Transverse colon (tissue), 4 donors: ENCODE measurements at regions not wholly inside any gene's neighbourhood (a gene's known extent, or its start where the extent isn't known, plus 50 kb on each side); places are given as distances from the start of the nearest gene placed in this dataset.

Source experiments
- DNase-seq: peaks from one replicate; pipeline ENCODE4 v3.0.0-alpha.2; 2019
- H3K27ac ChIP-seq, 4 donors: fragments of 200-600 bp; sonication (generic); 2 replicates each; pipeline ENCODE4 v1.5.1; 2016 to 2018; ENCODE audit warnings: inconsistent platforms in 4 of 4
- H3K27me3 ChIP-seq: fragments of 200-600 bp; sonication (generic); 2 replicates; pipeline ENCODE4 v1.5.1; 2017; ENCODE audit warnings: inconsistent platforms
- H3K36me3 ChIP-seq, 4 donors: fragments of 200-600 bp; sonication (generic); 2 replicates each; pipeline ENCODE4 v1.5.1; 2017 to 2019; ENCODE audit warnings: inconsistent platforms in 4 of 4
- H3K4me1 ChIP-seq, 4 donors: fragments of 200-600 bp; sonication (generic); 2 replicates each; pipeline ENCODE4 v1.5.1; 2017 to 2020; ENCODE audit warnings: inconsistent platforms in 4 of 4
- H3K4me3 ChIP-seq, 4 donors: fragments of 200-600 bp; sonication (generic); 1 replicate in 1 of 4; 2 replicates in 3 of 4; pipeline versions ENCODE4 v1.5.1 to v1.6.1; 2017 to 2019; ENCODE audit warnings: inconsistent platforms in 4 of 4
- H3K9me3 ChIP-seq, 2 donors: fragments of 200-600 bp; sonication (generic); 2 replicates each; pipeline ENCODE4 v1.5.1; 2017 to 2019; ENCODE audit warnings: inconsistent platforms in 2 of 2
- CTCF ChIP-seq, 5 experiments: fragments of 200-600 bp in 3 of 5; fragments of 450-650 bp in 2 of 5; sonication (generic) in 3 of 5; IDR thresholded peaks; 1 replicate in 2 of 5; 2 replicates in 3 of 5; pipeline ENCODE4 v1.5.1; 2016 to 2017; ENCODE audit warnings: antibody characterized with exemption in 5 of 5, inconsistent platforms in 3 of 5, mild to moderate bottlenecking in 2 of 5, moderate library complexity in 1 of 5
- EP300 ChIP-seq: sonication (generic); formaldehyde crosslinking; IDR thresholded peaks from one replicate; pipeline ENCODE4 v1.6.1; 2017; ENCODE audit warnings: antibody characterized with exemption, low read depth
- POLR2A ChIP-seq: fragments of 450-650 bp; IDR thresholded peaks from one replicate; pipeline ENCODE4 v1.6.1; 2016; ENCODE audit warnings: antibody characterized with exemption, mild to moderate bottlenecking, moderate library complexity
- POLR2AphosphoS5 ChIP-seq, 3 donors: sonication (generic); formaldehyde crosslinking; IDR thresholded peaks; one replicate each; pipeline ENCODE4 v1.6.1; 2016; ENCODE audit warnings: antibody characterized with exemption in 3 of 3
- WGBS, 2 donors: methylation state at CpG; one replicate each; pipeline ENCODE4 v1.1.5; 2018; ENCODE audit warnings: low coverage in 1 of 2; 5-methylcytosine and 5-hydroxymethylcytosine counted together
- in situ Hi-C, 4 donors: fragments of 200-750 bp; cut with MboI; loops; one replicate each; pipeline versions ENCODE4 v1.15.0 to v1.15.1; 2017; ENCODE audit warnings: low sequenced_read_pairs in 3 of 4, low pct_ligation_motif_present in 1 of 4, low pct_unique_long_range_greater_than_20kb in 1 of 4
- intact Hi-C: fragments of 100-400 bp; cut with DNase I; formaldehyde crosslinking; loops from one replicate; pipeline ENCODE4 v1.15.1; 2023; ENCODE audit warnings: low total_unique reads

- Histone ChIP-seq H3K9me3 (no peaks in the 10 kb centered on the region), H3K36me3 (no peaks in the 10 kb centered on the region), H3K4me1 (no peaks in the 10 kb centered on the region), H3K4me3 (no peak overlapping the region), H3K27me3 (peaks cover 7% of the 10 kb centered on the region), H3K27ac (no peak overlapping the region)
- in situ Hi-C loops: loop anchor here in 3 of 4 donors (10.0 kb wide), 2 partner anchors 280 to 290 kb away; partner anchors contain the start of gene CCND2 (in 1 of the 3)
- WGBS, 2 donors: 59 to 65% methylated on average over 3 of the region's 3 CpGs
- DNase-seq: no peak
- intact Hi-C loops: loop anchor here (10.0 kb wide), 1 partner anchor 280 kb away; the partner anchor contains the start of gene CCND2
- TF ChIP-seq CTCF (IDR thresholded peaks at IDR 0.05) (no peak), EP300 (no peak), POLR2A (no peak), POLR2AphosphoS5 (IDR thresholded peaks at IDR 0.05) (no peak)
These were observed 121.3 kb upstream of the PARP11 start for GRCh38 chr12:3994500-3994899.

DNA sequence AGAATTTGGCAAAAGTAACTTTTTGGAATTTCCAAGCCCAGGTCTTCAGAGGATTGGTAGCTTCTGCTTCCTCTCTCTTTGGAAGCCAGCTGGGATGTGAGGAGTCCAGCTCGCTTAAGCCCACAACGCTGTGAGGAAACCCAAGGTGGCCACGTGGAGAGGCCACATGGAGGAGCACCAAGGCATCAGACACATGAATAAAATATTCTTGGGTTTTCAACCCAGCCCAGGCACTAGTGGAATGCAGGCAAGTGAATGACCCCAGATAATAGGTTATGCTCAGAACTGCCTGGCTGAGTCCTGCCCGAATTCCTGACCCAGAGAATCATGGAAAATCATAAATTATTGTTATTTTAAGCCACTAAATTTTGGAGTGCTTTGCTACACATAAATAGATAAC lies 119.7 kb upstream of the PARP11 start:
- H3K9me3 ChIP-seq: no peaks in the 10 kb centered on the region
- in situ Hi-C loops: loop anchor here in 3 of 4 donors (10.0 kb wide), 2 partner anchors 282 to 292 kb away; partner anchors contain the start of gene CCND2 (in 1 of the 3)
- peaks cover 7% of the 10 kb centered on the region for H3K27me3 ChIP-seq
- no peak overlapping the region for H3K27ac ChIP-seq
- intact Hi-C loops: loop anchor here (10.0 kb wide), 1 partner anchor 282 kb away; the partner anchor contains the start of gene CCND2
- TF ChIP-seq EP300: no peak
- no peak for TF ChIP-seq POLR2AphosphoS5 (IDR thresholded peaks at IDR 0.05)
- no peak for TF ChIP-seq CTCF (IDR thresholded peaks at IDR 0.05)
- no peak for TF ChIP-seq POLR2A
- no peak overlapping the region for H3K4me3 ChIP-seq
- H3K36me3 ChIP-seq: no peaks in the 10 kb centered on the region
- DNase-seq: no peak
- WGBS, 2 donors: 61 to 63% methylated on average over 3 to 4 of the region's 4 CpGs
- no peaks in the 10 kb centered on the region for H3K4me1 ChIP-seq

DNA sequence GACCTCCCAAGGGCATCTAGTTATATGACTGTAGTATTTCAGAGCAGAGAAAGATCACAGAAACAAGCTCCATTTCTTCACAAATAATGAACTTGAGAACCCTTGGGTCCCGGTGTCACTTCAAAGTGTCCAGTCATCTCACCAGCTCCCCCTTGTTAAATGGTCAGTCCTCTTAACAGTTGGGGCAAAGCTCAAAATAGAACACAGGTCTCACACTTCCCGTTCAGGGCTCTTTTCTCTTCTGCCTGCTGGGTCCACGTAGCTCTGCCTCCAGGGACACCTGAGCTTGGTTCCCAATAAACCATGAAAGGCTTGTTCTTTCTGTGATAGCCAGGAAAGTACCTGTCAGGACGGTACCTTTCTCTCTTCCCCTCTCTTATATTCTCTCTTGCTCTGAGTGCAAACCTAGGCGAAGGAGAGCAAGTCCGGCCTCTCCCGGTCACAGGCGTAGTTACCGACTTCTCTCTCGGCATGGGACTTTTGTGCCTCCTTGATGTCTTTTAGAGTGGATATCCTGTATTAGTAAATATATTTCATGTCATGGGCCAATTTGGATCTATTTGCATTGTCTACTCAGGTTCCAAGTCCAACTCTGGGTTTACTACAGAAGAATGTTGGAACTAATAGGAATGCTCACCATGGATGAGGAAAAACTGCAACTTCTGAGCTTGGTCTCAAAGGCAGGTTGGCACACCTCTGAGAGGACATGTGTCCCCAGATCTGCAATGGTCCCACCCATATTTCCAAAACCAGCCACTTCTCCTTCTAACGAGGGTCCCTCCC lies 118.8 kb upstream of the PARP11 start:
- H3K4me1 ChIP-seq: no peaks in the 10 kb centered on the region
- H3K9me3 ChIP-seq: no peaks in the 10 kb centered on the region
- H3K27me3 ChIP-seq: peaks cover 7% of the 10 kb centered on the region
- DNase-seq: no peak
- H3K4me3 ChIP-seq: no peak overlapping the region
- in situ Hi-C loops (loop anchor here in 3 of 4 donors (10.0 kb wide), 2 partner anchors 283 to 293 kb away; partner anchors contain the start of gene CCND2 (in 1 of the 3)), intact Hi-C loops (loop anchor here (10.0 kb wide), 1 partner anchor 283 kb away; the partner anchor contains the start of gene CCND2)
- H3K27ac ChIP-seq: no peak overlapping the region
- 70 to 79% methylated on average over 6 to 11 of the region's 11 CpGs for WGBS, 2 donors
- no peak for TF ChIP-seq POLR2AphosphoS5 (IDR thresholded peaks at IDR 0.05)
- TF ChIP-seq CTCF (IDR thresholded peaks at IDR 0.05): no peak
- TF ChIP-seq EP300: no peak
- TF ChIP-seq POLR2A: no peak
- no peaks in the 10 kb centered on the region for H3K36me3 ChIP-seq

- H3K4me1 ChIP-seq: no peaks in the 10 kb centered on the region
- 85 to 88% methylated on average over 9 to 26 of the region's 26 CpGs for WGBS, 2 donors
- H3K9me3 ChIP-seq: no peaks in the 10 kb centered on the region
- no peak for DNase-seq
- no peaks in the 10 kb centered on the region for H3K36me3 ChIP-seq
- in situ Hi-C loops: loop anchor here in 3 of 4 donors (10.0 kb wide), 2 partner anchors 284 to 294 kb away; partner anchors contain the start of gene CCND2 (in 1 of the 3)
- no peak for TF ChIP-seq EP300
- no peak for TF ChIP-seq CTCF (IDR thresholded peaks at IDR 0.05)
- no peak for TF ChIP-seq POLR2AphosphoS5 (IDR thresholded peaks at IDR 0.05)
- TF ChIP-seq POLR2A: no peak
- H3K27me3 ChIP-seq: peaks cover 7% of the 10 kb centered on the region
- H3K27ac ChIP-seq: no peak overlapping the region
- no peak overlapping the region for H3K4me3 ChIP-seq
- intact Hi-C loops: loop anchor here (10.0 kb wide), 1 partner anchor 284 kb away; the partner anchor contains the start of gene CCND2
These were observed 117.5 kb upstream of the PARP11 start for GRCh38 chr12:3990501-3991280.
